SK-N-SH (cell line): ENCODE measurements at regions not wholly inside any gene's neighbourhood (a gene's known extent, or its start where the extent isn't known, plus 50 kb on each side); places are given as distances from the start of the nearest gene placed in this dataset.

Experiments used
- CTCF ChIP-seq: fragments of 200-600 bp; sonication (generic); IDR thresholded peaks from 2 replicates; pipeline ENCODE4 v1.6.1; 2017; ENCODE audit warnings: antibody characterized with exemption, mild to moderate bottlenecking, moderate library complexity
- EP300 ChIP-seq, 2 experiments: IDR thresholded peaks; 2 replicates each; pipeline versions ENCODE4 v1.4.0 to v1.6.1; 2012; ENCODE audit warnings: borderline replicate concordance in 1 of 2, low read depth in 1 of 2, low read length in 1 of 2
- EZH2phosphoT487 ChIP-seq: fragments of 200-600 bp; sonication (generic); IDR thresholded peaks from 2 replicates; pipeline ENCODE4 v1.6.1; 2017; ENCODE audit warnings: low read depth, mixed run types, mild to moderate bottlenecking, antibody characterized with exemption, moderate library complexity, borderline replicate concordance
- FOXJ3 ChIP-seq: sonication (generic); formaldehyde crosslinking; IDR thresholded peaks from 2 replicates; pipeline ENCODE4 v1.5.1; 2020; ENCODE audit warnings: mild to moderate bottlenecking, missing genetic modification reagents
- JUND ChIP-seq: IDR thresholded peaks from 2 replicates; pipeline ENCODE4 v1.4.0; 2012
- NFIC ChIP-seq: IDR thresholded peaks from 2 replicates; pipeline ENCODE4 v1.4.0; 2012; ENCODE audit warnings: borderline replicate concordance
- POLR2AphosphoS5 ChIP-seq: IDR thresholded peaks from 2 replicates; pipeline ENCODE4 v1.6.1; 2012; ENCODE audit warnings: low read depth, low read length
- RCOR1 ChIP-seq: fragments of 150-350 bp; IDR thresholded peaks from 2 replicates; pipeline ENCODE4 v1.6.1; 2017; ENCODE audit warnings: antibody characterized with exemption, low read length
- REST ChIP-seq: IDR thresholded peaks from 2 replicates; pipeline ENCODE4 v1.6.1; 2012; ENCODE audit warnings: mild to moderate bottlenecking, low read depth, low read length, moderate library complexity
- RFX5 ChIP-seq: IDR thresholded peaks from 2 replicates; pipeline ENCODE4 v1.6.1; 2012; ENCODE audit warnings: mild to moderate bottlenecking, improper control_type of control experiment, low read length
- USF2 ChIP-seq: fragments of 150-350 bp; IDR thresholded peaks from 2 replicates; pipeline ENCODE4 v1.6.1; 2017; ENCODE audit warnings: antibody characterized with exemption, low read length, low read depth, borderline replicate concordance

GRCh38 chr2:21811541-21811940 is 687.8 kb downstream of the TDRD15 start:
- TF ChIP-seq EZH2phosphoT487 (no peak), FOXJ3 (CRISPR knock-in tag) (no peak), USF2 (no peak), RCOR1 (no peak), CTCF (no peak), JUND (no peak), RFX5 (no peak), POLR2AphosphoS5 (no peak), NFIC (no peak), EP300 (IDR thresholded peaks at IDR 0.05; ENCODE audit: borderline replicate concordance in 1 of 2, low read depth in 1 of 2, low read length in 1 of 2) (no peak), REST (no peak)
